Right lobe of liver (tissue), 6 donors: ENCODE measurements at regions not wholly inside any gene's neighbourhood (a gene's known extent, or its start where the extent isn't known, plus 50 kb on each side); places are given as distances from the start of the nearest gene placed in this dataset.

Experiments used
- ATAC-seq, 4 donors: fragments of 200-7000 bp; cut with Tn5 transposase; one replicate each; pipeline ENCODE4 v1.9.1; 2020; ENCODE audit warnings: mild to moderate bottlenecking in 4 of 4, moderate library complexity in 4 of 4
- DNase-seq, 3 donors: peaks; one replicate each; pipeline ENCODE4 v3.0.0-alpha.2; 2020
- H3K27ac ChIP-seq, 3 donors: fragments of 200-600 bp; one replicate each; pipeline ENCODE4 v1.8.0; 2022
- H3K27me3 ChIP-seq, 2 donors: fragments of 200-600 bp; one replicate each; pipeline ENCODE4 v1.8.0; 2022
- H3K36me3 ChIP-seq, 4 donors: fragments of 200-600 bp; sonication (generic) in 1 of 4; one replicate each; pipeline versions ENCODE4 v1.5.1 to v1.8.0; 2017 to 2022; ENCODE audit warnings: control low read depth in 1 of 4
- H3K4me1 ChIP-seq, 4 donors: fragments of 200-600 bp; sonication (generic) in 1 of 4; one replicate each; pipeline versions ENCODE4 v1.5.1 to v1.8.0; 2017 to 2022; ENCODE audit warnings: control low read depth in 1 of 4
- H3K4me3 ChIP-seq, 3 donors: fragments of 200-600 bp; one replicate each; pipeline ENCODE4 v1.8.0; 2022
- H3K9me3 ChIP-seq, 4 donors: fragments of 200-600 bp; sonication (generic) in 1 of 4; one replicate each; pipeline versions ENCODE4 v1.5.1 to v1.8.0; 2017 to 2022; ENCODE audit warnings: control low read depth in 1 of 4
- POLR2A ChIP-seq: fragments of 450-650 bp; IDR thresholded peaks from one replicate; pipeline ENCODE4 v1.6.1; 2017; ENCODE audit warnings: antibody characterized with exemption, mild to moderate bottlenecking
- WGBS: methylation state at CpG from one replicate; pipeline ENCODE4 v1.1.6; 2018; ENCODE audit warnings: low coverage, low lambda C conversion rate; ENCODE audit not compliant: insufficient coverage; ENCODE audit errors: missing lambda C conversion rate; 5-methylcytosine and 5-hydroxymethylcytosine counted together
- intact Hi-C, 2 donors: fragments of 100-400 bp; cut with DNase I; formaldehyde crosslinking; loops; one replicate each; pipeline versions ENCODE4 v1.11.2 to v1.14.1; 2022
- TF ChIP-seq, protein P1 (sequence below), 4 donors: fragments of 200-600 bp in 3 of 4; fragments of 450-650 bp in 1 of 4; IDR thresholded peaks; one replicate each; pipeline versions ENCODE4 v1.5.1 to v1.8.0; 2016 to 2022; ENCODE audit warnings: antibody characterized with exemption in 4 of 4, mild to moderate bottlenecking in 2 of 4
- donor health status: DM: no; HTN: yes; CAD: no.
- donor health status: DM: no; HTN: no; CAD: no.
- donor health status: DM: no; HTN: no; CAD: no.
- donor health status: DM: no; HTN: yes; CAD: no.
- donor health status: DM: no; HTN: yes; CAD: no.

DNA sequence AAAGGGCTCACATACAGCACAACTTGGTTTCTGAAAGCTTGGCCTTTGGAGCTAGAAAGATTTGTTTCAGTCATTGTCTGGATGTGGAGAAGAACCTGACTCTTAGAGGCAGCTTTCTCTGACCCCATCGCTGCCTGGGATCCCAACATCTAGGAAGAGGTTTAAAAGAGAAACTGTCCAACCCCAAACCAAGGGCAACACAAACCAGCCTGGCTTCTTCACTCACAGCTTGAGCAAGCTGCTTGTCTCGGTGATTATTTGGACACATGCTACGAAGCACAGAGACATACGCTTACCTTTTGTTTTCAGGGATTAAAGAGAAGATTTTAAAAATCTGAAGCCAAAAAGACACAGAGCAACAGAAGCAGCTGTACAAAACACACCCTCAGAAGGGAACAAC is 109.8 kb downstream of the ETS2 start:
- ATAC-seq (no peak), DNase-seq (peak in 1 of 3 donors; percentile 33)
- no peak overlapping the region for H3K4me3 ChIP-seq
- intact Hi-C loops, result no loop called here
- TF ChIP-seq POLR2A, result no peak
- TF ChIP-seq, protein P1, sequence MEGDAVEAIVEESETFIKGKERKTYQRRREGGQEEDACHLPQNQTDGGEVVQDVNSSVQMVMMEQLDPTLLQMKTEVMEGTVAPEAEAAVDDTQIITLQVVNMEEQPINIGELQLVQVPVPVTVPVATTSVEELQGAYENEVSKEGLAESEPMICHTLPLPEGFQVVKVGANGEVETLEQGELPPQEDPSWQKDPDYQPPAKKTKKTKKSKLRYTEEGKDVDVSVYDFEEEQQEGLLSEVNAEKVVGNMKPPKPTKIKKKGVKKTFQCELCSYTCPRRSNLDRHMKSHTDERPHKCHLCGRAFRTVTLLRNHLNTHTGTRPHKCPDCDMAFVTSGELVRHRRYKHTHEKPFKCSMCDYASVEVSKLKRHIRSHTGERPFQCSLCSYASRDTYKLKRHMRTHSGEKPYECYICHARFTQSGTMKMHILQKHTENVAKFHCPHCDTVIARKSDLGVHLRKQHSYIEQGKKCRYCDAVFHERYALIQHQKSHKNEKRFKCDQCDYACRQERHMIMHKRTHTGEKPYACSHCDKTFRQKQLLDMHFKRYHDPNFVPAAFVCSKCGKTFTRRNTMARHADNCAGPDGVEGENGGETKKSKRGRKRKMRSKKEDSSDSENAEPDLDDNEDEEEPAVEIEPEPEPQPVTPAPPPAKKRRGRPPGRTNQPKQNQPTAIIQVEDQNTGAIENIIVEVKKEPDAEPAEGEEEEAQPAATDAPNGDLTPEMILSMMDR (IDR thresholded peaks at IDR 0.05), result no peak
- peak overlapping the region in 2 of 3 donors; percentile 93 to 98 for H3K27ac ChIP-seq
- H3K4me1 ChIP-seq, result peaks cover 0 to 78% (median 35%) of the 10 kb centered on the region in 4 donors
- no peaks in the 10 kb centered on the region for H3K36me3 ChIP-seq
- no peaks in the 10 kb centered on the region for H3K9me3 ChIP-seq
- WGBS, result 90% methylated on average over 4 of the region's 4 CpGs
- H3K27me3 ChIP-seq, result no peaks in the 10 kb centered on the region

DNA sequence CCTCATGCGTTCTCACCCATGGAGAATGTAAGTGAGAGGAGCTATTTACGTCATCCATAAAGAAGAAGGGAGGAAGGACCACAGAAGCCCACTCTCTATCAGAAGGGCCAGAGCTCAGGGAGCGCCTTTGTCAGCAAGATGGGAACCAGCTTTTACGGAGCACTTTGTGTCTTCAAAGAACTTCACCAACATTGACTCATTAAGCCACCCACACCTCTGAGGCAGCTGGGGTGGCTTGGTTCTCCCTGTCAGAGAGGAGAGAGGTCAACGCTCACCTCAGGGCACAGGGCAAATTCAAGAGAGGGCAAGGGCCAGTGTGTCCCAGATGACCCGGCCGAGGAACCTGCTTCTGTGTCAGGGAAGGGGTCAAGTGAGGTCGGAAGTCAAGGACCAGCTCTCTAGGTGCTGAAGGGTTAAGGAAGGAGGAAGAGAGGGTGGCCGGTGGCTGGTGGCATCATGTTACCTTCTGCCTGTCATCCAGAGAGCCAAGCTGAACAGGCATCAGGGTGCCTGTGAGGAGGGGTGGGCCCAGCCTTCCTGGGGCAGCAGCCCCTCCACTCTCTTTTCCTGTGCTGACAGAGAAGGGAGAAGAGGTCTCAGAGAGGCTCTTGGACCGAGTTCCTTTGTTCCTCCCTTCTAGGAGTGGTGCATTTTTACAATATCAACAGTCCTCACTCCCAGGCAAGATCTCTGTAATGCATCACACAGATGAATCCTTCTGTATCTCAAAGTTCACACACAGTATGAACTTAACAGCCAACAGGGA is 109.0 kb downstream of the ETS2 start:
- no peaks in the 10 kb centered on the region for H3K9me3 ChIP-seq
- no peaks in the 10 kb centered on the region for H3K27me3 ChIP-seq
- intact Hi-C loops, result loop anchor here in 1 of 2 donors (5.0 kb wide), 1 partner anchor 118 kb away; no protein-coding TSS in a partner anchor
- H3K4me3 ChIP-seq, result no peak overlapping the region
- TF ChIP-seq, protein P1 (IDR thresholded peaks at IDR 0.05), result no peak
- peak; percentile 6 for TF ChIP-seq POLR2A
- H3K27ac ChIP-seq, result peak overlapping the region; percentile 49 to 98 (median 93)
- no peaks in the 10 kb centered on the region for H3K36me3 ChIP-seq
- peak; percentile 18 to 59 (median 45) for ATAC-seq
- peaks cover 0 to 86% (median 38%) of the 10 kb centered on the region in 4 donors for H3K4me1 ChIP-seq
- peak; percentile 54 to 87 (median 73) for DNase-seq
- 20% methylated on average over 6 of the region's 10 CpGs for WGBS

- Histone ChIP-seq H3K4me1 (peaks cover 0 to 86% (median 36%) of the 10 kb centered on the region in 4 donors), H3K27me3 (no peaks in the 10 kb centered on the region), H3K4me3 (no peak overlapping the region), H3K36me3 (no peaks in the 10 kb centered on the region), H3K27ac (peak overlapping the region; percentile 93 to 98 (median 94)), H3K9me3 (no peaks in the 10 kb centered on the region)
- WGBS, result 64% methylated on average over 3 of the region's 3 CpGs
- DNase-seq, result peak in 1 of 3 donors; percentile 8
- no peak for ATAC-seq
- intact Hi-C loops, result loop anchor here in 1 of 2 donors (5.0 kb wide), 1 partner anchor 118 kb away; no protein-coding TSS in a partner anchor
- TF ChIP-seq POLR2A, result no peak
- TF ChIP-seq, protein P1 (IDR thresholded peaks at IDR 0.05), result no peak
These were observed 108.3 kb downstream of the ETS2 start for GRCh38 chr21:38913893-38914527.

DNA sequence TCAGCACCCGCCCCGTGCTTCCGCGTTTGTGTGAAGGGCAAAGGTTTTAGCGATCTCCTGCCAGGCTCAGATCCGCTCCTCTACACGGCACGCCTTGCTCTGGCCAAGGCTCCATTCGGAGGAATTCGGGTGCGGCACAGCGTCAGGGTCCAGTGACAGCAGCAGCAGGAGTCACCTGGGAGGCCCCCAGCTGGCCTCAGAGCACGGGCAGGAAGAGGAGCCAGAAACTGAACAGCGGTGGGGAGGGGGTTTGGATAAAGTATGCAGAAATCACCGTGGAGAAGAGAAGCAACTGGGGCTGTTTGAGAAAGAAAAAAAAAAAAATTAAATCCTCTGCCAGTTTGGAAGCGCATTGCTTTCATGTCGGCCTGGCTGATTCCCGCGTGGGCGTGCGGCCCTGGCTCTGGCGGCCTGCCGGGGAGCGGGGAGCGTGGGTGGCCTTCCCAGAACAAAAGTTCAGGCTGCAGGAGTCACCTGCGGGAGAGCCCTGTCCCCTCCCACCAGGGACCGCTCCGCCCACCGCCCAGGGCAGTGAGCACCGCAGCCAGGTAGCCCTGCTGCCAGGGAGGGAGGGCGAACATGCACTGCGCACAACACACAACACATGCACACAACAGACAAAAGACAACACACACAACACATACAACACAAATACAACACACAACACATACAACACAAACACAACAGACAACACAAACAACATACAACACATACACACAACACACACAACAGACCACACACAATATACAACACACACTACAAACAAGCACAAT is 107.6 kb downstream of the ETS2 start:
- intact Hi-C loops, result loop anchor here in 1 of 2 donors (5.0 kb wide), 1 partner anchor 119 kb away; no protein-coding TSS in a partner anchor
- DNase-seq (peak; percentile 93 to 96 (median 96)), ATAC-seq (peak; percentile 70 to 90 (median 82))
- Histone ChIP-seq H3K27ac (peak overlapping the region; percentile 93 to 98 (median 94)), H3K4me1 (peaks cover 0 to 79% (median 38%) of the 10 kb centered on the region in 4 donors), H3K9me3 (no peaks in the 10 kb centered on the region), H3K4me3 (peak overlapping the region in 2 of 3 donors; percentile 39 to 43), H3K36me3 (no peaks in the 10 kb centered on the region), H3K27me3 (no peaks in the 10 kb centered on the region)
- TF ChIP-seq, protein P1 (IDR thresholded peaks at IDR 0.05), result no peak
- TF ChIP-seq POLR2A, result peak; percentile 79
- WGBS, result 23% methylated on average over 23 of the region's 32 CpGs
